ENCODE measurements at regions not wholly inside any gene's neighbourhood (a gene's known extent, or its start where the extent isn't known, plus 50 kb on each side); places are given as distances from the start of the nearest gene placed in this dataset.

- WGBS (ENCODE audit: low lambda C conversion rate) = 5% methylated on average over 4 of the region's 4 CpGs
- no peak; the same call in 2 of the 3 replicates for ATAC-seq
- BruUV-seq (replicated peaks) = no TSS peak
- H3K9ac ChIP-seq (ENCODE audit: insufficient read depth, low read depth, low read length) = no peak overlapping the region
- H3K4me1 ChIP-seq (ENCODE audit: insufficient read depth, low read length) = no peaks in the 10 kb centered on the region
- H3K36me3 ChIP-seq (replicated peaks in 1 of 2; ENCODE audit: control insufficient read depth in 1 of 2, insufficient read depth in 2 of 2, low read length in 2 of 2) = no peaks in the 10 kb centered on the region
- no peaks in the 10 kb centered on the region for H3K9me3 ChIP-seq (ENCODE audit: low read length)
- H3K27me3 ChIP-seq (ENCODE audit: control insufficient read depth in 1 of 2, insufficient read depth in 2 of 2, low read length in 2 of 2) = peaks cover 0 to 24% of the 10 kb centered on the region in 2 experiments; a peak in 2 of 5 replicates
- H3K4me3 ChIP-seq (replicated peaks in 1 of 3; ENCODE audit: insufficient read depth in 1 of 3, low read depth in 2 of 3, low read length in 3 of 3) = no peak overlapping the region
- H3K4me2 ChIP-seq (ENCODE audit: low read depth, low read length) = no peak overlapping the region
- H3K27ac ChIP-seq (ENCODE audit: extremely low read length, insufficient read depth, low read length) = no peak overlapping the region
- intact Hi-C loops (cut with micrococcal nuclease; ENCODE audit: unreplicated experiment) = no loop called here
- FAIRE-seq = no peak
- no peak overlapping the region for H2AFZ ChIP-seq (ENCODE audit: low read length)
- CTCF ChIA-PET (ENCODE audit: low intra/inter-chr PET ratio, low total read pairs) = no interaction called here
- no peaks in the 10 kb centered on the region for H3K79me2 ChIP-seq (ENCODE audit: insufficient read depth, low read length)
- no peak for DNase-seq (ENCODE audit: low spot score)
- H4K20me1 ChIP-seq (ENCODE audit: insufficient read depth, low read length) = no peaks in the 10 kb centered on the region
- in situ Hi-C loops (cut with HindIII; ENCODE audit: extremely low pct_ligation_motif_present, low pct_unique_long_range_greater_than_20kb) = no loop called here
- POLR2A ChIA-PET = no interaction called here
- TF ChIP-seq MED8 (CRISPR knock-in tag; IDR thresholded peaks at IDR 0.05; ENCODE audit: insufficient replicate concordance) = no peak
- TF ChIP-seq ZNF318 (CRISPR knock-in tag; IDR thresholded peaks at IDR 0.05) = no peak
- TF ChIP-seq ZNF598 (CRISPR knock-in tag; IDR thresholded peaks at IDR 0.05; ENCODE audit: borderline replicate concordance) = no peak
- no peak for TF ChIP-seq SNAI1 (CRISPR knock-in tag; IDR thresholded peaks at IDR 0.05; ENCODE audit: borderline replicate concordance)
- no peak for TF ChIP-seq HMG20B (CRISPR knock-in tag; conservative IDR thresholded peaks at IDR 0.05)
- no peak for TF ChIP-seq ZNF792 (CRISPR knock-in tag; IDR thresholded peaks at IDR 0.05)
- TF ChIP-seq TP53 (CRISPR knock-in tag; conservative IDR thresholded peaks at IDR 0.05) = no peak
- TF ChIP-seq ZNF788 (CRISPR knock-in tag; IDR thresholded peaks at IDR 0.05; ENCODE audit: borderline replicate concordance) = no peak
- TF ChIP-seq ZC3H4 (CRISPR knock-in tag; IDR thresholded peaks at IDR 0.05; ENCODE audit: borderline replicate concordance) = no peak
- no peak for TF ChIP-seq BORCS8-MEF2B (CRISPR knock-in tag; IDR thresholded peaks at IDR 0.05)
- no peak for TF ChIP-seq NFATC3 (CRISPR knock-in tag; IDR thresholded peaks at IDR 0.05)
- TF ChIP-seq FOXC1 (CRISPR knock-in tag; IDR thresholded peaks at IDR 0.05; ENCODE audit: borderline replicate concordance) = no peak
- TF ChIP-seq, protein P1, sequence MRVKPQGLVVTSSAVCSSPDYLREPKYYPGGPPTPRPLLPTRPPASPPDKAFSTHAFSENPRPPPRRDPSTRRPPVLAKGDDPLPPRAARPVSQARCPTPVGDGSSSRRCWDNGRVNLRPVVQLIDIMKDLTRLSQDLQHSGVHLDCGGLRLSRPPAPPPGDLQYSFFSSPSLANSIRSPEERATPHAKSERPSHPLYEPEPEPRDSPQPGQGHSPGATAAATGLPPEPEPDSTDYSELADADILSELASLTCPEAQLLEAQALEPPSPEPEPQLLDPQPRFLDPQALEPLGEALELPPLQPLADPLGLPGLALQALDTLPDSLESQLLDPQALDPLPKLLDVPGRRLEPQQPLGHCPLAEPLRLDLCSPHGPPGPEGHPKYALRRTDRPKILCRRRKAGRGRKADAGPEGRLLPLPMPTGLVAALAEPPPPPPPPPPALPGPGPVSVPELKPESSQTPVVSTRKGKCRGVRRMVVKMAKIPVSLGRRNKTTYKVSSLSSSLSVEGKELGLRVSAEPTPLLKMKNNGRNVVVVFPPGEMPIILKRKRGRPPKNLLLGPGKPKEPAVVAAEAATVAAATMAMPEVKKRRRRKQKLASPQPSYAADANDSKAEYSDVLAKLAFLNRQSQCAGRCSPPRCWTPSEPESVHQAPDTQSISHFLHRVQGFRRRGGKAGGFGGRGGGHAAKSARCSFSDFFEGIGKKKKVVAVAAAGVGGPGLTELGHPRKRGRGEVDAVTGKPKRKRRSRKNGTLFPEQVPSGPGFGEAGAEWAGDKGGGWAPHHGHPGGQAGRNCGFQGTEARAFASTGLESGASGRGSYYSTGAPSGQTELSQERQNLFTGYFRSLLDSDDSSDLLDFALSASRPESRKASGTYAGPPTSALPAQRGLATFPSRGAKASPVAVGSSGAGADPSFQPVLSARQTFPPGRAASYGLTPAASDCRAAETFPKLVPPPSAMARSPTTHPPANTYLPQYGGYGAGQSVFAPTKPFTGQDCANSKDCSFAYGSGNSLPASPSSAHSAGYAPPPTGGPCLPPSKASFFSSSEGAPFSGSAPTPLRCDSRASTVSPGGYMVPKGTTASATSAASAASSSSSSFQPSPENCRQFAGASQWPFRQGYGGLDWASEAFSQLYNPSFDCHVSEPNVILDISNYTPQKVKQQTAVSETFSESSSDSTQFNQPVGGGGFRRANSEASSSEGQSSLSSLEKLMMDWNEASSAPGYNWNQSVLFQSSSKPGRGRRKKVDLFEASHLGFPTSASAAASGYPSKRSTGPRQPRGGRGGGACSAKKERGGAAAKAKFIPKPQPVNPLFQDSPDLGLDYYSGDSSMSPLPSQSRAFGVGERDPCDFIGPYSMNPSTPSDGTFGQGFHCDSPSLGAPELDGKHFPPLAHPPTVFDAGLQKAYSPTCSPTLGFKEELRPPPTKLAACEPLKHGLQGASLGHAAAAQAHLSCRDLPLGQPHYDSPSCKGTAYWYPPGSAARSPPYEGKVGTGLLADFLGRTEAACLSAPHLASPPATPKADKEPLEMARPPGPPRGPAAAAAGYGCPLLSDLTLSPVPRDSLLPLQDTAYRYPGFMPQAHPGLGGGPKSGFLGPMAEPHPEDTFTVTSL (CRISPR knock-in tag; IDR thresholded peaks at IDR 0.05; ENCODE audit: borderline replicate concordance) = no peak
Observed at GRCh38 chr2:176984987-176985386, 227.6 kb upstream of the HNRNPA3 start.

Data from HepG2 (cell line).